ENCODE measurements at regions not wholly inside any gene's neighbourhood (a gene's known extent, or its start where the extent isn't known, plus 50 kb on each side); places are given as distances from the start of the nearest gene placed in this dataset.
"Not testable (repeated sequence)": the region's sequence is repeated elsewhere in the genome, so short reads cannot be mapped to it uniquely, and the experiment has no call there.

- DNase-seq (ENCODE audit: low read depth in 2 of 2), result no peak
Observed at GRCh38 chr2:172287190-172287589, 140.2 kb upstream of the ITGA6 start.

- no peak for DNase-seq (ENCODE audit: low read depth in 2 of 2)
Observed at GRCh38 chr2:172287605-172288315, 139.6 kb upstream of the ITGA6 start.

DNA sequence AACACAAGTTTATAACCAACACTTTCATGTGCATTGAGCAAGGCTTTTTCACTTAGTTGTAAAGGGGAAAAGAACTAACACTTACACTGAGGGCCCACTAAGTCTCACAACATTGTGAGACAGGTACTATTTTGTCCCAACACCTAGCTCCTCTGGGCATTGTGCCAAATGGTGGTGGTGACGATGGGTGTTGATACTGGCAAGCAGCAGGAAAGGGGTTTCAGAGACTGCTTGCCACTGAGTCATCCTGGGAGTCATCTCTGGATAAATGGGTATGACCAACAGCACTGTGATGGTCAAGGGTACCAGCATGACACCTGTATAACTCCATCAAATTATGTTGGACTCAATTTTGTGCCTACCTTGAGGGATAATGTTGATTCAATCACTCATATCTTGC is 138.8 kb upstream of the ITGA6 start:
- DNase-seq (ENCODE audit: low read depth in 2 of 2), result peak; percentile 8 to 13

GRCh38 chr2:172293952-172294351 is 133.4 kb upstream of the ITGA6 start:
- DNase-seq (ENCODE audit: low read depth in 2 of 2), result no peak

DNA sequence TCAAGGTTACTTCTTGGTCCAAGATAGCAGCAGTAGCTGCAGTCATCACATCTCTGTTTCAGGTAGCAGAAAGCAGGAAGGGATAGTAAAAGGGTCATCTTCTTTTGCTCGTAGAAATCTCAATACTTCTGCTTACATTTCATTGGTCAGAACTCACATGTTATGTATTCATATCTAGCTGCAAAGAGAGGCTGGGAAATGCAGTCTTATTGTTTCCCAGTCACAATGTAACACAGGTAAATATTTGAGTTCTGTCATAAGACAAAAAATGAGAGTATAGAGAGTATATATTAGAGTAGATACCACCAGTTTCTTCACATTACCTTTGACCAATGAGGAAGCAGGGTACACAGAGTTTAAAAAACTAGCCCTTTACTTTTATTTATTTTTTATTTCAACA is 132.4 kb upstream of the ITGA6 start:
- DNase-seq (ENCODE audit: low read depth in 2 of 2), result no peak

- no peak for DNase-seq (ENCODE audit: low read depth in 2 of 2)
Observed at GRCh38 chr2:172295677-172296076, 131.7 kb upstream of the ITGA6 start.

- DNase-seq (ENCODE audit: low read depth in 2 of 2), result no peak
Observed at GRCh38 chr2:172296267-172297046, 130.9 kb upstream of the ITGA6 start.

- no peak for DNase-seq (ENCODE audit: low read depth in 2 of 2)
Observed at GRCh38 chr2:172297531-172297930, 129.9 kb upstream of the ITGA6 start.

- DNase-seq (ENCODE audit: low read depth in 2 of 2), result no peak
Observed at GRCh38 chr2:172297950-172298349, 129.4 kb upstream of the ITGA6 start.

- DNase-seq (ENCODE audit: low read depth in 2 of 2), result no peak
Observed at GRCh38 chr2:172299741-172300140, 127.6 kb upstream of the ITGA6 start.

DNA sequence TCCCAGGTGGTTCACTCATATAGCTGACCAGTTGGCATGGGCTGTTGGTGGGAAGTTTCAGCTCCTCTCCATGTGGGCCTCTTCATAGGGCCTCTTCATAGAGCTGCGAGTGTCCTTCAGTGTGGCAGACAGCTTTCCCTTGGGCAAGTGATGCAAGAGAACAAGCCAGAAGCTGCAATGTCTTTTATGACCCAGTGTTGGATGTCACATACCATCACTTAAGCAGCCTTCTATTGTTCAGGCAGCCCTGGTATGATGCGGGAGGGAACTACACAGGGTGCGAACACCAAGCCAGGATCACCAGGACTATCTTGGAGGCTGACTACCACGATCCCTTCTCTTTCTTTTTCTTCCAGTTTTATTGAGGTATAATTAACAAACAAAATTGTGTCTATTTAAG is 126.5 kb upstream of the ITGA6 start:
- no peak for DNase-seq (ENCODE audit: low read depth in 2 of 2)

DNA sequence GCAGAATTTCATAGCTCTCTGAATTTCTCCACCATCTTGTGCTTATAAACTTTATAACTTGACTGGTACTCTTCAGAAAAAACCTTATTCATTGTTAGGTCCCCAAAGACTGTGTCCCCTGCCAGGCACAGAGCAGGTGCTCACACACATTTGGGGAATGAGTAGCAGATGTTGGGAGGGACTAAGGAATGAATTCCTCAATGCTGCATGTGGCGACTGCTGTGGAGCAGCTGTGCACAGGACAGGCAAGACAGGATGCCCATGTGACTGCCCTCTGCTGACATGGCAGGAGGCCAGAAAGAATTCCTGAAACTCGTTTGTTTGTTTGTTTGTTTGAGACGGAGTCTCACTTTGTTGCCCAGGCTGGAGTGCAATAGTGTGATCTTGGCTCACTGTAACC is 122.3 kb upstream of the ITGA6 start:
- DNase-seq (ENCODE audit: low read depth in 2 of 2), result no peak

DNA sequence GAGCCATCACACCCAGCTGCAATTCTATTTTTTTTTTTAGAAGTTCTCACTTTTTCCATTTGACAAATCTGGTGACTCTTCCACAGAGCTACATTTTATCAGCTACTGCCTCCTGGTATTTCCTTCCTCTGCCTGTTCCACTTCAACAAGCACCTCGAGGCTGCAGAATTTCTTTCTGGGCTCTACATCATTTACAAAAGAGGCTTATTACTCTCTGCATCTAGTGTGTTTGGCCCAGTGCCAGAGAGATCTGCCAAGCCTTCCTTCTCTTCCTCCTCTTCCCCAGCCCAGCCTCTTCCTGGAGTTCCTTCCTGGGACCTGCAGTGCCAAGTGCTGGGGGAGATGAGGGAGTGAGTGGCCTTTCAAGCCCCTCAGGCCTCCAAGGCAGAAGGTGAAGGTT is 119.6 kb upstream of the ITGA6 start:
- no peak for DNase-seq (ENCODE audit: low read depth in 2 of 2)

DNA sequence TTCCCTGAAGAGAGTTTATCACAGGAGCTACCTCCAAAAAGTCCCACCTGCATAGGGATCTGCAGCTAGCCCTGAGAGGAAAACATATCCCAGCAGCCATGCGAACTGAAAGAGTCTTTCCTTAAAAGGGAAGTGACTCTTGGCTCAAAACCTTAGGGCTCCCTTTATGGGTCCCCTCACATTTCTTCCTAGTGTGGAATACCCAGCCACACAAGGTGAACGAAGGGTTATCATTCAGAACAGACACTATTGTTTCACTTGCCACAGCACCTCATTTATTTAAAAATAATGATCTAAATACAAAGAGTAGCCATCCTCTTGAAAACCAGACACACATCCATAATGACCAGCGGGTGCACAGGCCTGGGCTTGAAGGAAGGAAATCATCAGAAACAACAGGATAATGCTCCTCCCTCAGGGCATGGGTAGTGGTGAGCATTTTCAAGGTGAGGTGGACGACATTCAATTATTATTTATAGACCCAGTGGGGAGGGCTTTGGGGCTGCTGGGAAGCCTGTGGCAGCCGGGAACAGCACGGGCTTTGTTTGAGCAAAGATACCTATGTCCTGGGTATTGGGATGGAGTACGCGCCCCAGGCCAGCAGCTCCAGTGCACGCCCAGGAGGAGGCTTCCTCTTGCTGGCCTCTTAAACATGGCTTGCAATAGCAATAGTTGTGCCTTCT is 119.0 kb upstream of the ITGA6 start:
- DNase-seq (ENCODE audit: low read depth in 2 of 2), result no peak

DNA sequence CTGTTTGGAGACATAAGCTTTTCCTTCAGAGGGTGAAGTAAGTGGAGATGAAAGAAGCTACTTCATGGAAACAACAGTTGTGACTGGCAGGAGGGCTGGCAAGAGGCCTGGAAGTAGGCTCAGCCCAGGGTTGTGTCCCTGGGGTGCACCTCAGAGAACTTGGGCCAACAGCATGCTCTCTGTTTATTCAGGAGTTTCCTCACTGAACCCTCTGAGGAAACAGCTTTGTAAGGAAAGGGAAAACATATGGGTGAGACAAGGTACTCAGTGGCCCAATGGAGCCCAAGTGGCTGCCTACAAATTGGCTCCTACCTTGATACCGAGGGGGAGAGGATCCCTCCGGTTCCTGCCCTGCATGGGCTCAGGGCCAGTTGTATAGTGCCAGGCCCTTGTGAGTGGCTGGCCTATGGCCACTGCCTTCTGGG is 115.5 kb upstream of the ITGA6 start:
- no peak for DNase-seq (ENCODE audit: low read depth in 2 of 2)

- DNase-seq (ENCODE audit: low read depth in 2 of 2), result no peak
Observed at GRCh38 chr2:172313715-172314341, 113.6 kb upstream of the ITGA6 start.

- not testable (repeated sequence) for DNase-seq (ENCODE audit: low read depth in 2 of 2)
Observed at GRCh38 chr2:172315070-172315469, 112.3 kb upstream of the ITGA6 start.

DNA sequence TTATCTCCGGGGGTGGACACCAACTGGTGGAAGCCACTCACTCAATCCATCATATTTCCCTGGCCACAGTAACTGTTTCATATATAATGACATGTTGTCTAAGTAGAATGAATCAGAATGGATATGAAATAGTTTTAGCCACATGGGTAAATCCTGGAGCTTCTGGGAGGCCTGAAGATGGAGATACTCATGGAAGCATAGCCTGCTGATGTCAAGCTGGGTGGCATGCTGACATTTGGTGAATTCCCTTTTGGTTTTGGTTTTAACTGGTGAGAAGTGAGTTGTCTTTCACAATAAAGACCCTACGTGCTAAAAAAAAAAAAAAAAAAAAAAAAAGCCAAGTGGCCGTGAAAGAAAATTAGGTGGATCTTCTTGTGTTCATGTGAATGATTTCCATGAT is 105.3 kb upstream of the ITGA6 start:
- no peak for DNase-seq (ENCODE audit: low read depth in 2 of 2)

DNA sequence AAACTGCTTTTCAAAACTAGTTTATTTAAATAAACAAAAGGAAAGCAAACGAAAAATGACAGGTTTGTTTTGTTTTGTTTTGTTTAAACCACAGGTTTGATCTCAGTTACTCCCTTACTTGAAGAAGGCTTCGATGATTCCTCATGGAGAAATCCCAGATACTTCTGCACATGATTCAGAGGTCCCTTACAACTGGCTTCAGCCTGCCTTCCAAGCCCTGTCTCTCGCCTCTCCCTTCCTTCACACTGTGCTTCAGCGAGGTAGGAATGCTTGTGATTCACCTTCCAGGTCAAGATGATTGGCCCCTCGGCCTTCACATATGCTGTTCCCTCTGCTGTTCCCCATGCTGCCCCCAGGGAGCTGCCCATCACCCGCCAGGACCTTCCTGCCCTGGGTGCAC is 104.1 kb upstream of the ITGA6 start:
- DNase-seq (ENCODE audit: low read depth in 2 of 2), result no peak

DNA sequence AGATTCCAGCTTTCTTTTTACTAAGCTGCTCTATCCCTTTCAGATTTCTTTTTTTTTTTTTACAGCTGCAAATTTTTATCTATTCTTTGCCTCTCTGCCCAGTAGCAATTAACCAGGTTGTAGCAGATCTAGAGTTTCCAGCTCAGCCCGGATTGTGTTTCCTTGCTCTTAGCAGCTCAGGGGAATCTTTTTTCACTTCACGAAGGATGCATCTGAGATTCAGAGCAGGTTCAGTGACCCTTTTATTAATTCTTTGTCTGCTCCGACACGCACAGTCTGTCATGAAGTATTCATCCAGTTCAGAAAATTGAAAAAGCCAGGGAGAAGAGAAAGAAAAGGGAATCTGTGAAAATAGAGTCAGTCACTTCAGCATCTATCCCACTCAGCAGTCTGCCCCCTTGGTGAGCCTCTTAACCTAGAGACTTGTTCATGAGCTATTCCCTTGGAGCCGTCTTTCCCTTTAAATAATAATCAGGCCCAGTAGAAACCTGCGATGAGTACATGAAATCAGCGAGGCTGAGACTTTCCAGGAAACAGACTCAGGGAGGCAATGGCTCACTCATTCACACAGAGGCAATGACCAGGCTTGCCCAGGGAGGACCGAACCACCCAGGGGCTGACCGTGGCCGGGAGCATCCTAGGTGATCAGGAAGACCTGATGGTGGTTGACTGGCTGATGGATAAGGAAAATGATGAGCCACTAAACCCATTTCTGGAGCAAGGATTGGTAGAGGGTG is 103.4 kb upstream of the ITGA6 start:
- no peak for DNase-seq (ENCODE audit: low read depth in 2 of 2)

DNA sequence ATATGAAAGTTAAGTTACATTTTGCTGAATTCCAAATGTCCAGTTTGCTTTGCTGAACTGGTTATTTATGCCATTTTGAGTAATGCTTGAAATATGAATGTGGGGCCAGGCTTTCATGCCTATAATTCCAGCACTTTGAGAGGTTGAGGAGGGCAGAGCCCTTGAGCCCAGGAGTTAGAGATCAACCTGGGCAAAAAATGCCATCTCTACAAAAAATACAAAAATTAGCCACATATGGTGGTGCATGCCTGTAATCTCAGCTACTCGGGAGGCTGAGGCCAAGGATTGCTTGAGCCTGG is 101.2 kb upstream of the ITGA6 start:
- DNase-seq (ENCODE audit: low read depth in 2 of 2), result no peak
